Midbrain (tissue), 1 donor: ENCODE measurements at regions not wholly inside any gene's neighbourhood (a gene's known extent, or its start where the extent isn't known, plus 50 kb on each side); places are given as distances from the start of the nearest gene placed in this dataset.

Experiments
- DNase-seq: peaks from one replicate; lab custom pipeline; 2025; lab: John Stamatoyannopoulos, UW

DNA sequence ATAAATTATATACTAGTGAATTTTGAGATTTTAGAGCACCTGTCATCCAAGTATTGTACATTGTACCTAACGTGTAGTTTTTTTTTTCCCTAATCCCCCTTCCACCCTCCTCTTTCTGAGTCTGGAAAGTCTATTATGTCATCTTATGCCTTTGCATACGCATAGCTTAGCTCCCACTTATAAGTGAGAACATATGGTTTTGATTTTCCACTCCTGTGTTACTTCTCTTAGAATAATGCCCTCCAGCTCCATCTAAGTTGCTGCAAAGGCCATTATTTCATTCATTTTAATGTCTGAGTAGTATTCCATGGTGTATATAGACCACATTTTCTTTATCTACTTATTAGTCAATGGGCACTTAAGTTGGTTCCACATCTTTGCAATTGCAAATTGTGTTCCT, 177.0 kb upstream of the C16orf82 start:
- DNase-seq, result no peak

DNA sequence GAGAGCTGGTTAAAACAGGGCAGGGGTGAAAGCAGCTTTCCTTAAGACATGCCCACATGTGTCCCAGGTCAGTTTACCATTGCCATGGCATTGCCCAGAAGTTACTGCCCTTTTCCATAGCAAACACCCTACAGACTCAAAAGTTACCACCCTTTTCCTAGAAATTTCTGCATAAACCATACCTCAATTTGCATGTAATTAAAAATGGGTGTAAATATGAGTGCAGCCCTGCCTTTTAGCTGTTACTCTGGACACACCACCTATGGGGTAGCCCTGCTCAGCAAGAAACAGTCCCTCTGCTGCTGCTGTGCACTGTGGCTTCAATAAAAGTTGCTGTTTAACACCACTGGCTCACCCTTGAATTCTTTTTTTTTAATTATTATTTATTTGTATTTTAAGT, 168.5 kb upstream of the C16orf82 start:
- DNase-seq, result no peak

DNA sequence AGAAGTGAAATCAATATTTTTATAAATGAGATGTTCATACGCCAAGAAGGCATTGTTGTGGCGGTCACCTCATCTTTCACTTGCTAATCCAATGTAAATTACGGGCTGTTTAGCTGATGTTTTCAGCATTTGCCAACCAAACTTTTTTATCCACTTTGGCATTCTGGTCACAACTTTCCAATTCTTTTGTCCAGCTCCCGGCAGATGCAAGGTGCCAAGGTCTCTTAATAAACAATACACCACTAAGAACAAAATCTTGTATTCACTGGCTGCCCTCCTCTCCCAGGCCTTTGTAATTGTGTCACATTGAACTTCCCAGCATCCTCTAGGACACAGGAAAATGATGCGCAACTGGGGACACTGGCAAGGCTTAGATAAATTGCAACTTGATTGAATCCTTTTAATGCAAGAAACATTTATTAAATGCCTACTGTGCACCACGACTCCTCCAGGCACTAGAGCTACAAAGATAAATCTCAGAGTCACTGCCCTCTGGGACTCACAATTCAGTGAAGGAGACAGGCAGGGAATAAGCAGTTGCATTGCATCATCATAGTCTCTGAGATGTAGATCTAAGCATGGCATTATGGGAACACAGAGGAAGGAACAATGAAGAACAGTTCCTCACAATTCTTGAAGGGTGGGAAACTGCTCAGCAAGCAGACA, 165.4 kb upstream of the C16orf82 start:
- DNase-seq, result no peak

- DNase-seq, result no peak
Measured at GRCh38 chr16:26901983-26902382, 164.7 kb upstream of the C16orf82 start.

DNA sequence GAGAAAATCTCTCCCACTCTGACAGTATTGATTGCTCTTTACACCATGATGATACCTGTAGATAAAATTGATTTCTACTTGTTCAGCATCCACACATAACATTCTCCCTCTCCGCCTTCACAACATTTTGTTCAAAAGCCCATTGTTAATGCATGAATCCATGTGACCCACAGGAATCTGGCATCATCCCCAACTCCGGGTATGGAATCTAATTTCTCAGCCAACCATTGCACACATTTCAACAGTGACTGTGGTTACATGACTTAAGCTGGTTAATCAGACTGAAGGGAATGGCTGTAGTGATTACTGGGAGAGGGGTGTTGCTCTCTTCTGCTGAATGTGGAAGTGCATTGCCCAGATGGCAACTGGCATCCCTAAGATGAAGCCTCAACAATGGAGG, 161.4 kb upstream of the C16orf82 start:
- DNase-seq, result no peak

GRCh38 chr16:26909623-26910022, 157.1 kb upstream of the C16orf82 start:
- DNase-seq, result no peak

GRCh38 chr16:26911436-26911835, 155.3 kb upstream of the C16orf82 start:
- no peak for DNase-seq

DNA sequence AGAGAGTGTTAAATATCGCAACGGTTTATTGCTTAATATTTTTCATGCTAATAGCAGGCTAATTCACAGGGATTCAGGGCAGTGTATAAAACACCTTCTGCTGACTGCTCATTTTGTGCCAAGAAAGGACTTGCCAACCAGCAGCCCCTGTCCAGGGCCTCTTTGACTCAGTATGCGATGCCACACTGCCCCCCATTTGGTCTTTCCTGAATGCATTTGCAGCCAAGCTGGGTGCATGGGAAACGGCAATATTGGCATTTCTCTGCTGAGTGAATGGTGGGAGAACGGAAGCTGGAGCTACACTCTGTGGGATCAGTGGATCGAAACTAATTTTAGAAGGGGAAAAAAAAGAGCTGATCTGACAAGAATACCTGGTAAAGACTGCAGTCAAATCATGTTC, 152.9 kb upstream of the C16orf82 start:
- no peak for DNase-seq

- DNase-seq, result no peak
Measured at GRCh38 chr16:26930786-26931581, 135.7 kb upstream of the C16orf82 start.

GRCh38 chr16:26950636-26951035, 116.1 kb upstream of the C16orf82 start:
- no peak for DNase-seq

GRCh38 chr16:26951950-26952349, 114.8 kb upstream of the C16orf82 start:
- no peak for DNase-seq

GRCh38 chr16:26952411-26952810, 114.3 kb upstream of the C16orf82 start:
- no peak for DNase-seq

GRCh38 chr16:26957283-26957859, 109.4 kb upstream of the C16orf82 start:
- no peak for DNase-seq

GRCh38 chr16:26959416-26960009, 107.2 kb upstream of the C16orf82 start:
- no peak for DNase-seq

DNA sequence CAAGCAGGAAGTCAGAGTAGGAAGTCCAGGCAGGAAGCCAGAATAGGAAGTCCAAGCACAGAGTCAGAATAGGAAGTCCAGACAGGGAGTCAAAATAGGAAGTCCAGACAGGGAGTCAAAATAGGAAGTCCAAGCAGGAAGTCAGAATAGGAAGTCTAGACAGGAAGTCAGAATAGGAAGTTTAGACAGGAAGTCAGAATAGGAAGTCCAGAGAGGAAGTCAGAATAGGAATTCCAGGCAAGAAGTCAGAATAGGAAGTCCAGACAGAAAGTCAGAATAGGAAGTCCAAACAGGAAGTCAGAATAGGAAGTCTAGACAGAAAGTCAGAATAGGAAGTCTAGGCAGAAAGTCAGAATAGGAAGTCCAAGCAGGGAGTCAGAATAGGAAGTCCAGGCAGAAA, 105.3 kb upstream of the C16orf82 start:
- no peak for DNase-seq

DNA sequence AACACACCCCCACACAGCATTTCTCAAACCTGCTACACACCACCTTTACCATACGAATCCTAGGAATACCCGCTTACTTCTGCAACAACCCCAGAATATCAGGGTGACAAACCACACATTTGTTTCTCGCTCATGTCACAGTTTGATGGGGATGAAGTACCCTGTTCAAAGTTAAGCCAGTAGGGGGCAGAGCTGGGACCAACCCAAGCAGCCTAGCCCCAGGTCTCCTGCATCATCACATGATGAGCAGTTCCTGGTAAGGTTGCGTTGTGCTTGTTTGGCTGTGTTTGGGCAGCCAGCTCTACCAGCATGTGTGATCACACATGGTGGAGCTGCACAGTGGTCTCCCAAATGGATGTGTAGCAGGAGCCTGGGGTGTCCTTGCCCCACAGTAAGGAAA, 103.6 kb upstream of the C16orf82 start:
- no peak for DNase-seq

DNA sequence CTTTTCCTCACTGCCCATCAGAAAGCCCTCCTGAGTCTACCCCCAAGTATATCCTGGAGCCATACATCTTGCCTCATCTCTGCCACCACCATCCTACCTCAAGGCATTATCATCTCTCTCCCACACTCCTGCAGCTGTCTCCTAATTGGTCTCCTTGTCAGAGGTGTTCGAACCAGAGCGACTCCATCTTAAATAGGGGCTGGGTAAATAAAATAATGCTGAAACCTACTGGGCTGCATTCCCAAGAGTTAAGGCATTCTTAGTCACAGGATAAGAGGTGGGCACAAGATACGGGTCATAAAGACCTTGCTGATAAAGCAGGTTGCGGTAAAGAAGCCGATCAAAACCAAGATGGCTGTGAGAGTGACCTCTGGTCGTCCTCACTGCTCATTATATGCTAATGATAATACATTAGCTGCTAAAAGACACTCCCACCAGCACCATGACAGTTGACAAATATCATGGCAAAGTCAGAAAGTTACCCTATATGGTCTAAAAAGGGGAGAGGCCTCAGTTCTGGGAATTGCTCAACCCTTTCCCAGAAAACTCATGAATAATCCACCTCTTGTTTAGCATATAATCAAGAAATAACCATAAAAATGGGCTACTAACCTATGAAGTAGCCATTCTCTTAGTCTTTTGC, 97.0 kb upstream of the C16orf82 start:
- DNase-seq, result no peak

DNA sequence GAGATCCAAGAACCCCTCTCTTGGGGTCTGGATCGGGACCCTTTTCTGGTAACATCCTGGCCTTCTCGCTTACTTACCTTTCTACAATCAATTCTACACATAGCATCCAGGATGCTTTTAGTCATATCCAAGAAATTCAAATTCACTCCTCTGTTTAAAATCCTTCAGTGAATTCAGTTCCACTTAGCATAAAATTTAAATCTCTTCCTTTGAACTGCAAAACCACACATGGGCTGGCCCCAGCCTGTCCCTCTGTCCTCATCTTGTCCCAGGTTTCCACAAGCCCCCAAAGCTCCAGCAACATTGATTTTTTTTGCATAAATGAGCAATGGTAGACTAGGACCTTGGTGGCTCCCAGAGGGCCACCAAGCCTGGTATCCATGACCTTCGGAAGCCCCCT, 96.4 kb upstream of the C16orf82 start:
- no peak for DNase-seq

DNA sequence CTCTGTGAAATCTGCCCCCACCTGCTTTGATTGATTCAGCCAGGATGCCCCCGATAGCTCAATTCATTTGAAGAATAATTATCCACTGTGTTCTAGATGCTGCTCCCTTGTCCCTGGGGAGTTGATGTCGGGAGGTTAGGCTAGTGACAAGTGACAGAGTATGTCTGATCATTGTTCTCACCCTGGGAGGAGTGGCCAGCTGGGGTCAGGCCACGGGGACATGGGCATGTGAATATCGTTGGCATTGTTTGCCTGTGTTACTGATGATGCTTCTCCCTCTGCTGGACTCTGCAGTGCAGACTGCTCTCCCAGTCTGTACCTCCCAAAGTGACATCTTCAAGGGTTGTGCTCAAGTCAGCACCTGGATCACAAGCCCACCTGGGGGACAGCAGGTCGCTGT, 89.9 kb upstream of the C16orf82 start:
- no peak for DNase-seq

DNA sequence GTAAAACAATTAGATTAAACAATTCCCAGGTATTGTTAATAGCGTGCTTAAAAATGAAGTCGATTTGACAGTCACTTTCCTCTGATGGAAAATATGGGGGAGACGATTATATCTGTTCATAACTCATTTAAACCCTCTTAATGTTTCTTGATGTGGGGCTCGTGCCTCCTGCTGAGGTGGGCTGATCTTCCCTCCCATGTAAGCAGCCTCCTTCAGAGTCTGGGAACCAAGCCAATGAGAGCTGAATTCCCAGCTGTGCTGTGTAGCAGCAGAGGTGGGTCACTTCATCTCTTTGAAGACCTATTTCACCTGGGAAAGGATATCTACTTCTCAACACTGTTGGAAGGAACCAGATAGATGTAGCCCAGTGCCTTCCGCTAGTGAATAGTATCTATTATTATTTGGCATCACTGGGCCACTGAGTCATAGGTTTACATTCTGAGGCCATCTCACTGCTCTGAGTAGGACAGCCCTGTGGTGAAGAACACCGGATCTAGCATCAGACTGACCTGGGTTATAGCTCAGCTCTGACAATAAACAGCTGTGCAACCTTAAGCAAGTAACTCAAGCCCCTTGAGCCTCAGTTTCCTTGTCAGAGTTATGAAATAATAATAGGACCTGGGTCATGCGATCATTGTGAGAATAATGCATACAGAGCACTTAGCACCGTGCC, 85.3 kb upstream of the C16orf82 start:
- DNase-seq, result no peak

DNA sequence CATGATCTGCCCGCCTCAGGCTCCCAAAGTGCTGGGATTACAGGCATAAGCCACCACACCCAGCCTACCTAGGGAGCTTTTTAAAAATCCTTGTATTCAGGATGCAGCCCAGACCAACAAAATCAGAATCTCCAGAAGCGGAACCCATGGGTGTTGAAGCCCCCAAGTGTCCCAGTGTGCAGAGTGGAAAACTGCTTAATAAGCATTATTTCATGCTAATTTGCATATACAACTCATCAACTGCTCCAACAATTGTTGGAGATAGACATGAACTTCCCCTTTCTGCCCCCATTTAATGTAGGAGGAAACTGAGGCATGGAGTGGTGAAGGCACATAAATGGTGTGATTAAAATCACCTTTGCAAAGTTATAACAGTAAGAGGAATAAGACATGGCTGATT, 84.3 kb upstream of the C16orf82 start:
- no peak for DNase-seq

DNA sequence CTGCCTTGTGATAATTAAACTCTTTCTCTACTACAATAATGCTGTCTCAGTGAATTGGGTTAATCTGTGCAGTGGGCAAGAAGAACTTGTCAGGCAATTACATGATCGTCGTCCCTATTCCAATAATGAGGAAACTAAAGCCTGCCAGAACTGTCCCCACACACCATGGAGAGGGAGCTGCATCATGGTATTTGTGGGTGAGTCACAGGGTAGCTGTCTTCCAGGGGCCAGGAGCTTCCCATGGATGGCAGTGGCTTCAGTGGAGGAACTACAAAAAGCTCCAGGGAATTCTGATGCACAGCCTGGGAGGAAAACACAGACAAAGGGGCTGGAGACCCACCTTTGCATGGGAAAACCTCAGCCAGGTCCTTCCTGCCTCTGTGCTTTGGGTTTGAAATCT, 83.3 kb upstream of the C16orf82 start:
- no peak for DNase-seq
